Ascending aorta (tissue), 2 donors: ENCODE measurements at regions not wholly inside any gene's neighbourhood (a gene's known extent, or its start where the extent isn't known, plus 50 kb on each side); places are given as distances from the start of the nearest gene placed in this dataset.

Experiments
- DNase-seq, 2 donors: peaks; one replicate each; pipeline ENCODE4 v3.0.0-alpha.2; 2019; ENCODE audit warnings: low spot score in 2 of 2
- H3K27ac ChIP-seq, 2 donors: fragments of 200-600 bp; sonication (generic); one replicate each; pipeline ENCODE4 v1.5.1; 2016 to 2017; ENCODE audit warnings: mild to moderate bottlenecking in 1 of 2
- H3K27me3 ChIP-seq: fragments of 200-600 bp; sonication (generic); one replicate; pipeline ENCODE4 v1.5.1; 2017
- H3K36me3 ChIP-seq, 2 donors: fragments of 200-600 bp; sonication (generic); one replicate each; pipeline ENCODE4 v1.5.1; 2016
- H3K4me1 ChIP-seq, 2 donors: fragments of 200-600 bp; sonication (generic); one replicate each; pipeline ENCODE4 v1.5.1; 2016 to 2017; ENCODE audit warnings: mild to moderate bottlenecking in 1 of 2
- H3K4me3 ChIP-seq, 2 donors: fragments of 200-600 bp; sonication (generic); one replicate each; pipeline ENCODE4 v1.5.1; 2016 to 2017; ENCODE audit warnings: mild to moderate bottlenecking in 1 of 2
- H3K9me3 ChIP-seq, 2 donors: fragments of 200-600 bp; sonication (generic); one replicate each; pipeline ENCODE4 v1.5.1; 2016
- CTCF ChIP-seq, 3 experiments: fragments of 200-600 bp in 2 of 3; fragments of 450-650 bp in 1 of 3; sonication (generic) in 2 of 3; IDR thresholded peaks; one replicate each; pipeline ENCODE4 v1.5.1; 2016 to 2019; ENCODE audit warnings: antibody characterized with exemption in 3 of 3, mild to moderate bottlenecking in 1 of 3, moderate library complexity in 1 of 3
- intact Hi-C: fragments of 100-400 bp; cut with DNase I; formaldehyde crosslinking; loops from one replicate; pipeline ENCODE4 v1.15.1; 2023

DNA sequence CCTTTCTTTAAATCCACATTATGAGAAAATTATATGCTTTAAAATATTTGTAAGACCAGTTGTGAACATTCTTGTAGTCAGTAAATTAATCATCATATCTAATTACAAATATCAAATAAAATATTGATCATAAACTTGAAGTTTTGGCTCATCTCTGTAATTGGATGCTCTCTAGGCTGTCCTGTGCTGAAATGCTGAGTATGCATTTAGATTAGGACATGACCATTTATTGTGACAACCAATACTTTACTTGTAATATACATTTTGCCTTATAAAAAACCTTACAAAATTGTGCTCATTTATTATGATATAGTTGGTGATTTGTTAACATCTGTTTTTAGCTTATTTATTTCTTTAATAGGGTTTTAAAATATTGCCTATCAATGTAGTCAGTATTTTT, 116.1 kb upstream of the DOCK10 start:
- H3K4me1 ChIP-seq: no peaks in the 10 kb centered on the region
- no peaks in the 10 kb centered on the region for H3K36me3 ChIP-seq
- no peak overlapping the region for H3K4me3 ChIP-seq
- intact Hi-C loops: no loop called here
- no peak for TF ChIP-seq CTCF (IDR thresholded peaks at IDR 0.05)
- no peaks in the 10 kb centered on the region for H3K9me3 ChIP-seq
- H3K27ac ChIP-seq: no peak overlapping the region
- H3K27me3 ChIP-seq: no peaks in the 10 kb centered on the region
- no peak for DNase-seq

DNA sequence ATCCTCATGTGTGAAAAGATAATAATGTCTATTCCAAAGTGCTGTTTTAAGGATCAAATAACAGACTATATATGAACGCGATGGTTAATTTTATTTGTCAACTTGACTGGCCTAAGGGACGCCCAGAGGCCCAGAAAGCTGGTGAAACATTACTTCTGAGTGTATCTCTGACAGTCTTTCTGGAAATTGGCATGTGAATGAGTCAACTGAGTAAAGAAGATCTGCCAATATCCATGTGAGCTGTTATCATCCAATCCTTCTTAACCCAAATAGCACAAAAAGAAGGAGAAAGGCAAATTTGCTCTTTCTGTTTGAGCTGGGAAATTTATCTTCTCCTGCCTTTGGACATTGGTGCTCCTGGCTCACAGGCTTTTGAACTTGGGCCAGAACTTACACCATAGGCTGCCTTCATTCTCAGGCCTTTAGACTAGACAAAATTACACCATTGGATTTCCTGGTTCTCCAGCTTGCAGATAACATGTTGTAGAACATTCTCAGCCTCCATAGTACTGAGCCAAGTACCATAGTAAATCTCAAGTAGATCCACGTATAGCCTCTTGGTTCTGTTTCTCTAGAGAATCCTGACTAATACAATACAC, 114.7 kb upstream of the DOCK10 start:
- no peaks in the 10 kb centered on the region for H3K27me3 ChIP-seq
- H3K4me3 ChIP-seq: no peak overlapping the region

GRCh38 chr2:225140723-225141122, 98.5 kb upstream of the DOCK10 start:
- no peak overlapping the region for H3K4me3 ChIP-seq
- no peaks in the 10 kb centered on the region for H3K36me3 ChIP-seq
- DNase-seq: no peak
- H3K9me3 ChIP-seq: no peaks in the 10 kb centered on the region
- H3K27me3 ChIP-seq: no peaks in the 10 kb centered on the region
- TF ChIP-seq CTCF (IDR thresholded peaks at IDR 0.05): no peak
- H3K27ac ChIP-seq: no peak overlapping the region
- intact Hi-C loops: no loop called here
- H3K4me1 ChIP-seq: no peaks in the 10 kb centered on the region

More for the DNA sequence above, 114.7 kb upstream of the DOCK10 start:
- Histone ChIP-seq H3K36me3 (no peaks in the 10 kb centered on the region), H3K27ac (no peak overlapping the region), H3K9me3 (no peaks in the 10 kb centered on the region), H3K4me1 (no peaks in the 10 kb centered on the region)
- intact Hi-C loops: no loop called here
- TF ChIP-seq CTCF (IDR thresholded peaks at IDR 0.05): no peak
- DNase-seq: no peak

- H3K4me3 ChIP-seq: no peak overlapping the region
- no peak overlapping the region for H3K27ac ChIP-seq
- intact Hi-C loops: no loop called here
- no peaks in the 10 kb centered on the region for H3K36me3 ChIP-seq
- no peaks in the 10 kb centered on the region for H3K9me3 ChIP-seq
- DNase-seq: no peak
- H3K27me3 ChIP-seq: no peaks in the 10 kb centered on the region
- H3K4me1 ChIP-seq: no peaks in the 10 kb centered on the region
- no peak for TF ChIP-seq CTCF (IDR thresholded peaks at IDR 0.05)
Observed at GRCh38 chr2:225137971-225138370, 95.7 kb upstream of the DOCK10 start.

DNA sequence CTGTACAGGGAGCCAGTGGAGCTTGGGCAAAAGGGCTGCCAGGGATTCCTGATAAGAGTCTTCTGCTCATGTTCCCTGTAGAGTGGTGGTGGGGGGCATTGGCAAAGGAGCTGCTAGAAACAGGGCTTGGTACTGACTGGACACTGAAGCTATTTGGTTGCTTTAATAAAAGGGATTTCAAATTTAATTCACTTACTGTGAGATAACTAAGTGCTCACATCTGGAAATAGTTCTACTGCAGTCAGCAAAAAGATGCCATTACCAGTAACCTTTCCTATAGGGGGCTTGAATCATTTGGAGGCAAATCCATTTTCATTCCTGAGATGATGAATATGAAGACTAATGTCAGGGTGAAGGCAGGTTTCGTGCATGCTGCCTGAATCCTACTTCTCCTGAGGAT, 94.3 kb upstream of the DOCK10 start:
- TF ChIP-seq CTCF (IDR thresholded peaks at IDR 0.05): no peak
- Histone ChIP-seq H3K4me1 (no peaks in the 10 kb centered on the region), H3K27me3 (no peaks in the 10 kb centered on the region), H3K4me3 (no peak overlapping the region), H3K36me3 (no peaks in the 10 kb centered on the region), H3K27ac (no peak overlapping the region), H3K9me3 (no peaks in the 10 kb centered on the region)
- intact Hi-C loops: no loop called here
- no peak for DNase-seq

GRCh38 chr2:225131898-225132297, 89.6 kb upstream of the DOCK10 start:
- H3K27ac ChIP-seq: no peak overlapping the region
- H3K4me3 ChIP-seq: no peak overlapping the region
- H3K36me3 ChIP-seq: no peaks in the 10 kb centered on the region
- H3K4me1 ChIP-seq: no peaks in the 10 kb centered on the region
- DNase-seq: no peak
- no peak for TF ChIP-seq CTCF (IDR thresholded peaks at IDR 0.05)
- H3K9me3 ChIP-seq: no peaks in the 10 kb centered on the region
- no peaks in the 10 kb centered on the region for H3K27me3 ChIP-seq
- intact Hi-C loops: no loop called here
